ENCODE measurements at regions not wholly inside any gene's neighbourhood (a gene's known extent, or its start where the extent isn't known, plus 50 kb on each side); places are given as distances from the start of the nearest gene placed in this dataset.
A peak's percentile ranks its signal among the peaks of the same experiment; 100 is the strongest.
"Not testable (repeated sequence)": the region's sequence is repeated elsewhere in the genome, so short reads cannot be mapped to it uniquely, and the experiment has no call there.

GRCh38 chr1:45258059-45258650 is 51.8 kb upstream of the ZSWIM5 start:
- H3K4me3 ChIP-seq (ENCODE audit: low read depth, low read length), result no peak overlapping the region
- no peaks in the 10 kb centered on the region for H3K36me3 ChIP-seq (ENCODE audit: control insufficient read depth, insufficient read depth, low read length)
- H3K27me3 ChIP-seq (ENCODE audit: control insufficient read depth, insufficient read depth, low read length), result no peaks in the 10 kb centered on the region
- TF ChIP-seq, protein P1, sequence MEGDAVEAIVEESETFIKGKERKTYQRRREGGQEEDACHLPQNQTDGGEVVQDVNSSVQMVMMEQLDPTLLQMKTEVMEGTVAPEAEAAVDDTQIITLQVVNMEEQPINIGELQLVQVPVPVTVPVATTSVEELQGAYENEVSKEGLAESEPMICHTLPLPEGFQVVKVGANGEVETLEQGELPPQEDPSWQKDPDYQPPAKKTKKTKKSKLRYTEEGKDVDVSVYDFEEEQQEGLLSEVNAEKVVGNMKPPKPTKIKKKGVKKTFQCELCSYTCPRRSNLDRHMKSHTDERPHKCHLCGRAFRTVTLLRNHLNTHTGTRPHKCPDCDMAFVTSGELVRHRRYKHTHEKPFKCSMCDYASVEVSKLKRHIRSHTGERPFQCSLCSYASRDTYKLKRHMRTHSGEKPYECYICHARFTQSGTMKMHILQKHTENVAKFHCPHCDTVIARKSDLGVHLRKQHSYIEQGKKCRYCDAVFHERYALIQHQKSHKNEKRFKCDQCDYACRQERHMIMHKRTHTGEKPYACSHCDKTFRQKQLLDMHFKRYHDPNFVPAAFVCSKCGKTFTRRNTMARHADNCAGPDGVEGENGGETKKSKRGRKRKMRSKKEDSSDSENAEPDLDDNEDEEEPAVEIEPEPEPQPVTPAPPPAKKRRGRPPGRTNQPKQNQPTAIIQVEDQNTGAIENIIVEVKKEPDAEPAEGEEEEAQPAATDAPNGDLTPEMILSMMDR (IDR thresholded peaks at IDR 0.05; ENCODE audit: insufficient read depth, low read length, poor library complexity, severe bottlenecking), result no peak
- no peak for DNase-seq (ENCODE audit: low read depth)

- no peak for DNase-seq (ENCODE audit: low read depth)
- TF ChIP-seq, protein P1 (IDR thresholded peaks at IDR 0.05; ENCODE audit: insufficient read depth, low read length, poor library complexity, severe bottlenecking), result no peak
- Histone ChIP-seq H3K27me3 (ENCODE audit: control insufficient read depth, insufficient read depth, low read length) (no peaks in the 10 kb centered on the region), H3K36me3 (ENCODE audit: control insufficient read depth, insufficient read depth, low read length) (no peaks in the 10 kb centered on the region), H3K4me3 (ENCODE audit: low read depth, low read length) (no peak overlapping the region)
Measured at GRCh38 chr1:45259053-45259452, 52.6 kb upstream of the ZSWIM5 start.

DNA sequence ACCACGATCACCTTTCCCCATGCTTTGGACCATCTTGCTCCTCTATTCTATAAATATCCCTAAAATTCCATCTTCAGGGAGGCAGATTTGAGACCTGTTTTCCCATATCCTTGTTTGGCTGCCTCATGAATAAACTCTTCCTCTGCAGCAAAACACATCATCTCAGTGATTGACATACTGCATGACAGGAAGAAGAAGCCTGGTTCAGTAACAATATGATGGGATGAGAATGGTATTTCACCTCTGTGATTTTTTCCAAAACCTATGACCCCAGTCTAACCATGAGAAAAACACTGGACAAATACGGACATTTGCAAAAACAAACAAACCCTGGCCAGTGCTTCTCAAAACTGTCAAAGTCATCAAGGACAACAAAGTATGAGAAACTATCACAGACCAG is 53.8 kb upstream of the ZSWIM5 start:
- no peaks in the 10 kb centered on the region for H3K36me3 ChIP-seq (ENCODE audit: control insufficient read depth, insufficient read depth, low read length)
- no peaks in the 10 kb centered on the region for H3K27me3 ChIP-seq (ENCODE audit: control insufficient read depth, insufficient read depth, low read length)
- no peak for DNase-seq (ENCODE audit: low read depth)
- no peak overlapping the region for H3K4me3 ChIP-seq (ENCODE audit: low read depth, low read length)
- TF ChIP-seq, protein P1 (IDR thresholded peaks at IDR 0.05; ENCODE audit: insufficient read depth, low read length, poor library complexity, severe bottlenecking), result no peak

DNA sequence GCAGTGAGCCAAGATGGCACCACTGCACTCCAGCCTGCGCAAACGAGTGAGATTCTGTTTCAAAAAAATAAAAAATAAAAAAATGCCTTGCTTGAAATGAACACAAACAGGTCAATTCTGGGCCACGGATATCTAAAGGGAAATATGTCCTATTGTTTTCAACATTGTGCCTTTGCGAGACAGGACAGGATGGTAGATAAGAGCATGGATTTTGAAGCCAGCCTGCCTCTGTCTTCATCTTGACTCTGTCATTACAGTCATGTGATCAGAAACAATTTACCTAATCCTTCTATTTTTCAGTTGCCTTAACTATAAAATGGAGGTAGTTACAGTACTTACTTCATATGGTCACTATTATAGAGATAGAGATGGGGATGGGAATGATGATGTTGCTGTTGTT is 56.7 kb upstream of the ZSWIM5 start:
- no peak overlapping the region for H3K4me3 ChIP-seq (ENCODE audit: low read depth, low read length)
- H3K27me3 ChIP-seq (ENCODE audit: control insufficient read depth, insufficient read depth, low read length), result no peaks in the 10 kb centered on the region
- DNase-seq (ENCODE audit: low read depth), result no peak
- TF ChIP-seq, protein P1 (IDR thresholded peaks at IDR 0.05; ENCODE audit: insufficient read depth, low read length, poor library complexity, severe bottlenecking), result no peak
- H3K36me3 ChIP-seq (ENCODE audit: control insufficient read depth, insufficient read depth, low read length), result no peaks in the 10 kb centered on the region

GRCh38 chr1:45265244-45265643 is 58.8 kb upstream of the ZSWIM5 start:
- TF ChIP-seq, protein P1 (IDR thresholded peaks at IDR 0.05; ENCODE audit: insufficient read depth, low read length, poor library complexity, severe bottlenecking), result no peak
- Histone ChIP-seq H3K4me3 (ENCODE audit: low read depth, low read length) (no peak overlapping the region), H3K27me3 (ENCODE audit: control insufficient read depth, insufficient read depth, low read length) (no peaks in the 10 kb centered on the region), H3K36me3 (ENCODE audit: control insufficient read depth, insufficient read depth, low read length) (no peaks in the 10 kb centered on the region)
- DNase-seq (ENCODE audit: low read depth), result no peak

DNA sequence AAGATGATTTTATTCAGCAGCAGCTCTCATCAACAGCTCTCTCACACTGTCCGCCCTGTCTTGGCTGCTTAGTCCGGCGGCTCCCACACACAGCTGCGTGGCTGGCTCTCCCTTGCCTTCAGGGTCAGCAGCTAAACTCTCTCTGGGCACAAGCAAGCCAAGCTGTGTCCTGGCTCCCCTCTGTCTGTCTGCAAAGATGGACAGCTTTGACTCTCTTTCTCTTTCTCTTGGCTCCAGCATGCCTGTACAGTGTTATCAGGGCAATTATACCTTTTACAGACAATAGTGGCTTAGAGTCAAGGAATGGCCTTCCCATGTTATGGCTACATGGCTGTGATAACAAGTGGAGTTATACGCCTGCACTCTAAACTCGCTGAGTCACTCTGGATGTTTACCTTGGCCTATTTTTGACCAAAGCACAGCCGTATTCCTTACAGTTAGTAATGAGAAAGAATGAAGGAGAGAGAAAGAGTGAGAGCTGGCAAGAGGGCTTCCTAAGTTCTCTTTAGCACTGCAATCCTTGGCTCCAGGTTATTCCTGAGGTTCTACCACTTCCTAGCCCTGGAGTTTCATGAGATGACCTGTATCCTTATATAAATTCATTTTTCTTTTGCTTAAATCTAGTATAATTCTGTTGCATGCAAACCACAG is 59.9 kb upstream of the ZSWIM5 start:
- H3K27me3 ChIP-seq (ENCODE audit: control insufficient read depth, insufficient read depth, low read length), result no peaks in the 10 kb centered on the region
- TF ChIP-seq, protein P1 (IDR thresholded peaks at IDR 0.05; ENCODE audit: insufficient read depth, low read length, poor library complexity, severe bottlenecking), result no peak
- no peak overlapping the region for H3K4me3 ChIP-seq (ENCODE audit: low read depth, low read length)
- no peaks in the 10 kb centered on the region for H3K36me3 ChIP-seq (ENCODE audit: control insufficient read depth, insufficient read depth, low read length)
- DNase-seq (ENCODE audit: low read depth), result peak; percentile 37

DNA sequence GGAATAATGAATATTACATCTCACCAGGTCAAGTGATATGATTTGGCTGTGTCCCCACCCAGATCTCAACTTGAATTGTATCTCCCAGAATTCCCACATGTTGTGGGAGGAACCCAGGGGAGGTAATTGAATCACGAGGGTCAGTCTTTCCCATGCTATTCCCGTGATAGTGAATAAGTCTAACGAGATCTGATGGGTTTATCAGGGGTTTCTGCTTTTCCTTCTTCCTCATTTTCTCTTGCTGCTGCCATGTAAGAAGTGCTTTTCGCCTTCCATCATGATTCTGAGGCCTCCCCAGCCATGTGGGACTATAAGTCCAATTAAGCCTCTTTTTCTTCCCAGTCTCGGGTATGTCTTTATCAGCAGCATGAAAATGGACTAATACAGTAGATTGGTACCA is 58.4 kb upstream of the HPDL start:
- H3K27me3 ChIP-seq (ENCODE audit: control insufficient read depth, insufficient read depth, low read length); DNase-seq (ENCODE audit: low read depth); H3K36me3 ChIP-seq (ENCODE audit: control insufficient read depth, insufficient read depth, low read length); H3K4me3 ChIP-seq (ENCODE audit: low read depth, low read length): not testable (repeated sequence)

GRCh38 chr1:45272267-45272666 is 54.4 kb upstream of the HPDL start:
- not testable (repeated sequence) for DNase-seq (ENCODE audit: low read depth)

More at GRCh38 chr1:45272267-45272666, 54.4 kb upstream of the HPDL start:
- not testable (repeated sequence) for H3K4me3 ChIP-seq (ENCODE audit: low read depth, low read length); H3K27me3 ChIP-seq (ENCODE audit: control insufficient read depth, insufficient read depth, low read length); H3K36me3 ChIP-seq (ENCODE audit: control insufficient read depth, insufficient read depth, low read length)

All from kidney epithelial cell (primary cell).